HepG2 (cell line): ENCODE measurements at regions not wholly inside any gene's neighbourhood (a gene's known extent, or its start where the extent isn't known, plus 50 kb on each side); places are given as distances from the start of the nearest gene placed in this dataset.

ENCODE experiments used
- BCL6 ChIP-seq: IDR thresholded peaks from 2 replicates; pipeline ENCODE4 v1.6.1; 2016; ENCODE audit warnings: missing genetic modification reagents, missing compliant biosample characterization
- HOXA7 ChIP-seq: sonication (generic); formaldehyde crosslinking; IDR thresholded peaks from 2 replicates; pipeline ENCODE4 v1.8.1; 2022; ENCODE audit warnings: mild to moderate bottlenecking, missing genetic modification reagents, moderate library complexity
- PRPF4 ChIP-seq: fragments of 200-400 bp; formaldehyde crosslinking; IDR thresholded peaks from 2 replicates; pipeline ENCODE4 v1.6.1; 2016; ENCODE audit warnings: low read length, low read depth; ENCODE audit not compliant: poor library complexity, severe bottlenecking
- SP2 ChIP-seq: sonication (generic); formaldehyde crosslinking; IDR thresholded peaks from 2 replicates; pipeline ENCODE4 v1.5.1; 2020; ENCODE audit warnings: mild to moderate bottlenecking, missing genetic modification reagents
- TF ChIP-seq, protein P1 (sequence below): sonication (generic); formaldehyde crosslinking; IDR thresholded peaks from 2 replicates; pipeline ENCODE4 v1.8.1; 2022; ENCODE audit warnings: low read depth, mild to moderate bottlenecking, missing genetic modification reagents
- TF ChIP-seq, protein P2 (sequence below): sonication (generic); formaldehyde crosslinking; IDR thresholded peaks from 2 replicates; pipeline ENCODE4 v1.5.0; 2020; ENCODE audit warnings: mild to moderate bottlenecking, missing genetic modification reagents, moderate library complexity

GRCh38 chr20:57025666-57026224 is 240.7 kb downstream of the BMP7 start:
- TF ChIP-seq PRPF4 (no peak), SP2 (CRISPR knock-in tag) (no peak), BCL6 (CRISPR knock-in tag) (no peak), HOXA7 (CRISPR knock-in tag) (no peak)
- TF ChIP-seq, protein P1, sequence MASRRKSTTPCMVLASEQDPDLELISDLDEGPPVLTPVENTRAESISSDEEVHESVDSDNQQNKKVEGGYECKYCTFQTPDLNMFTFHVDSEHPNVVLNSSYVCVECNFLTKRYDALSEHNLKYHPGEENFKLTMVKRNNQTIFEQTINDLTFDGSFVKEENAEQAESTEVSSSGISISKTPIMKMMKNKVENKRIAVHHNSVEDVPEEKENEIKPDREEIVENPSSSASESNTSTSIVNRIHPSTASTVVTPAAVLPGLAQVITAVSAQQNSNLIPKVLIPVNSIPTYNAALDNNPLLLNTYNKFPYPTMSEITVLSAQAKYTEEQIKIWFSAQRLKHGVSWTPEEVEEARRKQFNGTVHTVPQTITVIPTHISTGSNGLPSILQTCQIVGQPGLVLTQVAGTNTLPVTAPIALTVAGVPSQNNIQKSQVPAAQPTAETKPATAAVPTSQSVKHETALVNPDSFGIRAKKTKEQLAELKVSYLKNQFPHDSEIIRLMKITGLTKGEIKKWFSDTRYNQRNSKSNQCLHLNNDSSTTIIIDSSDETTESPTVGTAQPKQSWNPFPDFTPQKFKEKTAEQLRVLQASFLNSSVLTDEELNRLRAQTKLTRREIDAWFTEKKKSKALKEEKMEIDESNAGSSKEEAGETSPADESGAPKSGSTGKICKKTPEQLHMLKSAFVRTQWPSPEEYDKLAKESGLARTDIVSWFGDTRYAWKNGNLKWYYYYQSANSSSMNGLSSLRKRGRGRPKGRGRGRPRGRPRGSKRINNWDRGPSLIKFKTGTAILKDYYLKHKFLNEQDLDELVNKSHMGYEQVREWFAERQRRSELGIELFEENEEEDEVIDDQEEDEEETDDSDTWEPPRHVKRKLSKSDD (CRISPR knock-in tag) = no peak
- TF ChIP-seq, protein P2, sequence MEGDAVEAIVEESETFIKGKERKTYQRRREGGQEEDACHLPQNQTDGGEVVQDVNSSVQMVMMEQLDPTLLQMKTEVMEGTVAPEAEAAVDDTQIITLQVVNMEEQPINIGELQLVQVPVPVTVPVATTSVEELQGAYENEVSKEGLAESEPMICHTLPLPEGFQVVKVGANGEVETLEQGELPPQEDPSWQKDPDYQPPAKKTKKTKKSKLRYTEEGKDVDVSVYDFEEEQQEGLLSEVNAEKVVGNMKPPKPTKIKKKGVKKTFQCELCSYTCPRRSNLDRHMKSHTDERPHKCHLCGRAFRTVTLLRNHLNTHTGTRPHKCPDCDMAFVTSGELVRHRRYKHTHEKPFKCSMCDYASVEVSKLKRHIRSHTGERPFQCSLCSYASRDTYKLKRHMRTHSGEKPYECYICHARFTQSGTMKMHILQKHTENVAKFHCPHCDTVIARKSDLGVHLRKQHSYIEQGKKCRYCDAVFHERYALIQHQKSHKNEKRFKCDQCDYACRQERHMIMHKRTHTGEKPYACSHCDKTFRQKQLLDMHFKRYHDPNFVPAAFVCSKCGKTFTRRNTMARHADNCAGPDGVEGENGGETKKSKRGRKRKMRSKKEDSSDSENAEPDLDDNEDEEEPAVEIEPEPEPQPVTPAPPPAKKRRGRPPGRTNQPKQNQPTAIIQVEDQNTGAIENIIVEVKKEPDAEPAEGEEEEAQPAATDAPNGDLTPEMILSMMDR (CRISPR knock-in tag) = no peak
